GM23338 (cell line): ENCODE measurements at regions not wholly inside any gene's neighbourhood (a gene's known extent, or its start where the extent isn't known, plus 50 kb on each side); places are given as distances from the start of the nearest gene placed in this dataset.

Experiments used
- CREB1 ChIP-seq: fragments of 250-450 bp; sonication (Bioruptor Pico); IDR thresholded peaks from 2 replicates; pipeline ENCODE4 v1.5.0; 2020; ENCODE audit warnings: low read depth, mild to moderate bottlenecking, moderate library complexity
- EZH2 ChIP-seq: fragments of 200-600 bp; sonication (generic); IDR thresholded peaks from one replicate; pipeline ENCODE4 v1.8.0; 2017; ENCODE audit warnings: antibody characterized with exemption, mild to moderate bottlenecking, low read depth; ENCODE audit not compliant: unreplicated experiment
- EZH2phosphoT487 ChIP-seq: fragments of 200-600 bp; sonication (generic); IDR thresholded peaks from one replicate; pipeline ENCODE4 v1.8.1; 2018; ENCODE audit warnings: antibody characterized with exemption; ENCODE audit not compliant: unreplicated experiment
- JUNB ChIP-seq: IDR thresholded peaks from one replicate; pipeline ENCODE4 v1.6.1; 2016; ENCODE audit warnings: antibody characterized with exemption; ENCODE audit not compliant: unreplicated experiment
- NANOG ChIP-seq: IDR thresholded peaks from 2 replicates; pipeline ENCODE4 v1.6.1; 2016; ENCODE audit warnings: antibody characterized with exemption, borderline replicate concordance
- POLR2AphosphoS5 ChIP-seq: IDR thresholded peaks from 2 replicates; pipeline ENCODE4 v1.6.1; 2016; ENCODE audit warnings: antibody characterized with exemption, low read depth
- STAT1 ChIP-seq: IDR thresholded peaks from one replicate; pipeline ENCODE4 v1.6.1; 2016; ENCODE audit warnings: antibody characterized with exemption; ENCODE audit not compliant: unreplicated experiment
- ZNF114 ChIP-seq: fragments of 250-450 bp; sonication (Bioruptor Pico); IDR thresholded peaks from 2 replicates; pipeline ENCODE4 v1.5.0; 2020; ENCODE audit warnings: mild to moderate bottlenecking, moderate library complexity
- ZNF331 ChIP-seq: fragments of 250-450 bp; sonication (Bioruptor Pico); IDR thresholded peaks from 2 replicates; pipeline ENCODE4 v1.5.0; 2020; ENCODE audit warnings: low read depth, mild to moderate bottlenecking, moderate library complexity
- TF ChIP-seq, protein P1 (sequence below), 2 experiments: fragments of 200-600 bp in 1 of 2; sonication (generic) in 1 of 2; conservative IDR thresholded peaks; 2 replicates each; pipeline versions ENCODE4 v1.5.1 to v1.6.1; 2016 to 2017; ENCODE audit warnings: antibody characterized with exemption in 2 of 2, low read depth in 2 of 2, mild to moderate bottlenecking in 2 of 2, moderate library complexity in 1 of 2
- TF ChIP-seq, protein P2 (sequence below): IDR thresholded peaks from one replicate; pipeline ENCODE4 v1.6.1; 2018; ENCODE audit warnings: antibody characterized with exemption; ENCODE audit not compliant: unreplicated experiment
- TF ChIP-seq, protein P3 (sequence below): fragments of 250-450 bp; sonication (Bioruptor Pico); IDR thresholded peaks from 2 replicates; pipeline ENCODE4 v1.5.0; 2020; ENCODE audit warnings: mild to moderate bottlenecking, moderate library complexity

DNA sequence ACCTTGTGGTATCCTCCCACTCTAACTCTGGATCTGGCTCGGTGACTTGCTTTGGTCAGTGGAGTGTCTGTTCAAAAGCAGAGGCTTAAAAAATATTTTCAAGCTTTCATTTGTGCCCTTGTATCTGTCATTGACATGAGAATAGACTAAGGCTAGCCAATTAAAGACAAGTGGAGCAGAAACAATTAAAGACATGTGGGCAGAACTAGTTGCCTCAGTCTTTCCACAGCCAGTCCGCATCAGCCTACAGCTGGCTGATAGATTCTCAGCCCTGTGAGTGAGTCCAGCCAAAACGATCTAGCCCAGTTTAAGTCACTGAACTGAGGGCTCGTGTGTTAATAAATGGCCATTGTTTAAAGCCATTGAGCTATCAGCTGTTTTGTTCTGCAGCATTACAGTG lies 185.2 kb upstream of the DGKB start:
- TF ChIP-seq STAT1 = no peak
- TF ChIP-seq, protein P1, sequence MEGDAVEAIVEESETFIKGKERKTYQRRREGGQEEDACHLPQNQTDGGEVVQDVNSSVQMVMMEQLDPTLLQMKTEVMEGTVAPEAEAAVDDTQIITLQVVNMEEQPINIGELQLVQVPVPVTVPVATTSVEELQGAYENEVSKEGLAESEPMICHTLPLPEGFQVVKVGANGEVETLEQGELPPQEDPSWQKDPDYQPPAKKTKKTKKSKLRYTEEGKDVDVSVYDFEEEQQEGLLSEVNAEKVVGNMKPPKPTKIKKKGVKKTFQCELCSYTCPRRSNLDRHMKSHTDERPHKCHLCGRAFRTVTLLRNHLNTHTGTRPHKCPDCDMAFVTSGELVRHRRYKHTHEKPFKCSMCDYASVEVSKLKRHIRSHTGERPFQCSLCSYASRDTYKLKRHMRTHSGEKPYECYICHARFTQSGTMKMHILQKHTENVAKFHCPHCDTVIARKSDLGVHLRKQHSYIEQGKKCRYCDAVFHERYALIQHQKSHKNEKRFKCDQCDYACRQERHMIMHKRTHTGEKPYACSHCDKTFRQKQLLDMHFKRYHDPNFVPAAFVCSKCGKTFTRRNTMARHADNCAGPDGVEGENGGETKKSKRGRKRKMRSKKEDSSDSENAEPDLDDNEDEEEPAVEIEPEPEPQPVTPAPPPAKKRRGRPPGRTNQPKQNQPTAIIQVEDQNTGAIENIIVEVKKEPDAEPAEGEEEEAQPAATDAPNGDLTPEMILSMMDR (conservative IDR thresholded peaks at IDR 0.05; ENCODE audit: low read depth in 2 of 2) = no peak
- no peak for TF ChIP-seq EZH2
- TF ChIP-seq JUNB = no peak
- TF ChIP-seq ZNF331 = no peak
- no peak for TF ChIP-seq EZH2phosphoT487
- no peak for TF ChIP-seq POLR2AphosphoS5
- no peak for TF ChIP-seq NANOG
- TF ChIP-seq, protein P2, sequence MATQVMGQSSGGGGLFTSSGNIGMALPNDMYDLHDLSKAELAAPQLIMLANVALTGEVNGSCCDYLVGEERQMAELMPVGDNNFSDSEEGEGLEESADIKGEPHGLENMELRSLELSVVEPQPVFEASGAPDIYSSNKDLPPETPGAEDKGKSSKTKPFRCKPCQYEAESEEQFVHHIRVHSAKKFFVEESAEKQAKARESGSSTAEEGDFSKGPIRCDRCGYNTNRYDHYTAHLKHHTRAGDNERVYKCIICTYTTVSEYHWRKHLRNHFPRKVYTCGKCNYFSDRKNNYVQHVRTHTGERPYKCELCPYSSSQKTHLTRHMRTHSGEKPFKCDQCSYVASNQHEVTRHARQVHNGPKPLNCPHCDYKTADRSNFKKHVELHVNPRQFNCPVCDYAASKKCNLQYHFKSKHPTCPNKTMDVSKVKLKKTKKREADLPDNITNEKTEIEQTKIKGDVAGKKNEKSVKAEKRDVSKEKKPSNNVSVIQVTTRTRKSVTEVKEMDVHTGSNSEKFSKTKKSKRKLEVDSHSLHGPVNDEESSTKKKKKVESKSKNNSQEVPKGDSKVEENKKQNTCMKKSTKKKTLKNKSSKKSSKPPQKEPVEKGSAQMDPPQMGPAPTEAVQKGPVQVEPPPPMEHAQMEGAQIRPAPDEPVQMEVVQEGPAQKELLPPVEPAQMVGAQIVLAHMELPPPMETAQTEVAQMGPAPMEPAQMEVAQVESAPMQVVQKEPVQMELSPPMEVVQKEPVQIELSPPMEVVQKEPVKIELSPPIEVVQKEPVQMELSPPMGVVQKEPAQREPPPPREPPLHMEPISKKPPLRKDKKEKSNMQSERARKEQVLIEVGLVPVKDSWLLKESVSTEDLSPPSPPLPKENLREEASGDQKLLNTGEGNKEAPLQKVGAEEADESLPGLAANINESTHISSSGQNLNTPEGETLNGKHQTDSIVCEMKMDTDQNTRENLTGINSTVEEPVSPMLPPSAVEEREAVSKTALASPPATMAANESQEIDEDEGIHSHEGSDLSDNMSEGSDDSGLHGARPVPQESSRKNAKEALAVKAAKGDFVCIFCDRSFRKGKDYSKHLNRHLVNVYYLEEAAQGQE = no peak
- no peak for TF ChIP-seq ZNF114 (CRISPR knock-in tag)
- no peak for TF ChIP-seq CREB1
- TF ChIP-seq, protein P3, sequence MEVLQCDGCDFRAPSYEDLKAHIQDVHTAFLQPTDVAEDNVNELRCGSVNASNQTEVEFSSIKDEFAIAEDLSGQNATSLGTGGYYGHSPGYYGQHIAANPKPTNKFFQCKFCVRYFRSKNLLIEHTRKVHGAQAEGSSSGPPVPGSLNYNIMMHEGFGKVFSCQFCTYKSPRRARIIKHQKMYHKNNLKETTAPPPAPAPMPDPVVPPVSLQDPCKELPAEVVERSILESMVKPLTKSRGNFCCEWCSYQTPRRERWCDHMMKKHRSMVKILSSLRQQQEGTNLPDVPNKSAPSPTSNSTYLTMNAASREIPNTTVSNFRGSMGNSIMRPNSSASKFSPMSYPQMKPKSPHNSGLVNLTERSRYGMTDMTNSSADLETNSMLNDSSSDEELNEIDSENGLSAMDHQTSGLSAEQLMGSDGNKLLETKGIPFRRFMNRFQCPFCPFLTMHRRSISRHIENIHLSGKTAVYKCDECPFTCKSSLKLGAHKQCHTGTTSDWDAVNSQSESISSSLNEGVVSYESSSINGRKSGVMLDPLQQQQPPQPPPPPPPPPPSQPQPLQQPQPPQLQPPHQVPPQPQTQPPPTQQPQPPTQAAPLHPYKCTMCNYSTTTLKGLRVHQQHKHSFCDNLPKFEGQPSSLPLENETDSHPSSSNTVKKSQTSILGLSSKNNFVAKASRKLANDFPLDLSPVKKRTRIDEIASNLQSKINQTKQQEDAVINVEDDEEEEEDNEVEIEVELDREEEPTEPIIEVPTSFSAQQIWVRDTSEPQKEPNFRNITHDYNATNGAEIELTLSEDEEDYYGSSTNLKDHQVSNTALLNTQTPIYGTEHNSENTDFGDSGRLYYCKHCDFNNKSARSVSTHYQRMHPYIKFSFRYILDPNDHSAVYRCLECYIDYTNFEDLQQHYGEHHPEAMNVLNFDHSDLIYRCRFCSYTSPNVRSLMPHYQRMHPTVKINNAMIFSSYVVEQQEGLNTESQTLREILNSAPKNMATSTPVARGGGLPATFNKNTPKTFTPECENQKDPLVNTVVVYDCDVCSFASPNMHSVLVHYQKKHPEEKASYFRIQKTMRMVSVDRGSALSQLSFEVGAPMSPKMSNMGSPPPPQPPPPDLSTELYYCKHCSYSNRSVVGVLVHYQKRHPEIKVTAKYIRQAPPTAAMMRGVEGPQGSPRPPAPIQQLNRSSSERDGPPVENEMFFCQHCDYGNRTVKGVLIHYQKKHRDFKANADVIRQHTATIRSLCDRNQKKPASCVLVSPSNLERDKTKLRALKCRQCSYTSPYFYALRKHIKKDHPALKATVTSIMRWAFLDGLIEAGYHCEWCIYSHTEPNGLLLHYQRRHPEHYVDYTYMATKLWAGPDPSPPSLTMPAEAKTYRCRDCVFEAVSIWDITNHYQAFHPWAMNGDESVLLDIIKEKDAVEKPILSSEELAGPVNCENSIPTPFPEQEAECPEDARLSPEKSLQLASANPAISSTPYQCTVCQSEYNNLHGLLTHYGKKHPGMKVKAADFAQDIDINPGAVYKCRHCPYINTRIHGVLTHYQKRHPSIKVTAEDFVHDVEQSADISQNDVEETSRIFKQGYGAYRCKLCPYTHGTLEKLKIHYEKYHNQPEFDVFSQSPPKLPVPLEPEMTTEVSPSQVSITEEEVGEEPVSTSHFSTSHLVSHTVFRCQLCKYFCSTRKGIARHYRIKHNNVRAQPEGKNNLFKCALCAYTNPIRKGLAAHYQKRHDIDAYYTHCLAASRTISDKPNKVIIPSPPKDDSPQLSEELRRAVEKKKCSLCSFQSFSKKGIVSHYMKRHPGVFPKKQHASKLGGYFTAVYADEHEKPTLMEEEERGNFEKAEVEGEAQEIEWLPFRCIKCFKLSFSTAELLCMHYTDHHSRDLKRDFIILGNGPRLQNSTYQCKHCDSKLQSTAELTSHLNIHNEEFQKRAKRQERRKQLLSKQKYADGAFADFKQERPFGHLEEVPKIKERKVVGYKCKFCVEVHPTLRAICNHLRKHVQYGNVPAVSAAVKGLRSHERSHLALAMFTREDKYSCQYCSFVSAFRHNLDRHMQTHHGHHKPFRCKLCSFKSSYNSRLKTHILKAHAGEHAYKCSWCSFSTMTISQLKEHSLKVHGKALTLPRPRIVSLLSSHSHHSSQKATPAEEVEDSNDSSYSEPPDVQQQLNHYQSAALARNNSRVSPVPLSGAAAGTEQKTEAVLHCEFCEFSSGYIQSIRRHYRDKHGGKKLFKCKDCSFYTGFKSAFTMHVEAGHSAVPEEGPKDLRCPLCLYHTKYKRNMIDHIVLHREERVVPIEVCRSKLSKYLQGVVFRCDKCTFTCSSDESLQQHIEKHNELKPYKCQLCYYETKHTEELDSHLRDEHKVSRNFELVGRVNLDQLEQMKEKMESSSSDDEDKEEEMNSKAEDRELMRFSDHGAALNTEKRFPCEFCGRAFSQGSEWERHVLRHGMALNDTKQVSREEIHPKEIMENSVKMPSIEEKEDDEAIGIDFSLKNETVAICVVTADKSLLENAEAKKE (CRISPR knock-in tag) = no peak
